ENCODE measurements at regions not wholly inside any gene's neighbourhood (a gene's known extent, or its start where the extent isn't known, plus 50 kb on each side); places are given as distances from the start of the nearest gene placed in this dataset.

DNA sequence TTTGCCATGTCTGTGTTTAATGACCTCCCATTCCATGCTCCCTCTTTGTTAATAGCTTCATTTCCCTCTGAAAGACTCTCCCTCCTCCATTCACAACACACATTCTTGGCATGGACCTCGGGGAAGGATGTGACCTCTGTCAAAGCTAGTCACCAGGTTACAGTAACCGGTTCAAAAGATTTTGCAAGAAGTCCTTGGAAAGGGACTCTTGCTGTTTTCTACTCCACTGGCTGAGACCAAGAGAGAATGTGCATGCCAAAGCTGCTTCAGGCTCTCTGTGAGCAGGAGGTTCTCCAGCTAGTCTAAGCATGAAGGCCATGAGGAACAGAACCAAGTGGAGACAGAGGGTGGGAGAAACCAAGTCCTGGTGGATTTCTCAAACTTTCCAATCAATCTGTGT is 732.6 kb downstream of the CCSER2 start:
- no peak for TF ChIP-seq TEAD2 (tag; IDR thresholded peaks at IDR 0.05)
- TF ChIP-seq ZKSCAN1 (IDR thresholded peaks at IDR 0.05; ENCODE audit: low read depth, low read length): no peak
- no peak for TF ChIP-seq TAF7 (tag; IDR thresholded peaks at IDR 0.05)
- no peak for TF ChIP-seq HDAC3 (IDR thresholded peaks at IDR 0.05; ENCODE audit: borderline replicate concordance, partially characterized antibody)
- no peak for TF ChIP-seq GMEB1 (CRISPR knock-in tag; IDR thresholded peaks at IDR 0.05)
- no peaks in the 10 kb centered on the region for H3K36me3 ChIP-seq (ENCODE audit: control insufficient read depth, insufficient read depth, low read length)
- no peaks in the 10 kb centered on the region for H3K27me3 ChIP-seq (ENCODE audit: control insufficient read depth in 2 of 2, insufficient read depth in 2 of 2, low read length in 2 of 2)
- in situ Hi-C loops (cut with MboI): no loop called here
- no peak overlapping the region for H3K4me2 ChIP-seq (ENCODE audit: insufficient read depth, low read length)
- no peaks in the 10 kb centered on the region for H4K20me1 ChIP-seq (replicated peaks; ENCODE audit: control insufficient read depth, insufficient read depth, low read length)
- ATAC-seq: no peak
- ChIA-PET CTCF (ENCODE audit: low intra/inter-chr PET ratio) (no interaction called here), POLR2A (interaction anchor here (0.5 kb wide), 1 partner anchor 239 kb away, joined by 3 read pairs; no protein-coding TSS in a partner anchor)
- no peak overlapping the region for H2AFZ ChIP-seq (ENCODE audit: low read depth, low read length)
- H3K79me2 ChIP-seq (ENCODE audit: control insufficient read depth, insufficient read depth, low read length): no peaks in the 10 kb centered on the region
- H3K9me3 ChIP-seq (replicated peaks; ENCODE audit: control insufficient read depth, insufficient read depth, low read depth, low read length): no peaks in the 10 kb centered on the region; the same call in 1 of the 2 replicates
- no peaks in the 10 kb centered on the region for H3K4me1 ChIP-seq (replicated peaks in 1 of 2; ENCODE audit: control insufficient read depth in 2 of 2, insufficient read depth in 2 of 2, low read length in 2 of 2)
- H3K27ac ChIP-seq (ENCODE audit: extremely low read depth, low read depth, low read length): no peak overlapping the region
- no TSS peak for BruUV-seq (replicated peaks)
- H3K4me3 ChIP-seq: no peak overlapping the region
- H3K9ac ChIP-seq (ENCODE audit: insufficient read depth in 1 of 2, low read depth in 2 of 2, low read length in 2 of 2): no peak overlapping the region
- no peak for DNase-seq (ENCODE audit: extremely low read depth in 1 of 4, low spot score in 3 of 4)
- intact Hi-C loops (cut with micrococcal nuclease): no loop called here
- no peaks in the 10 kb centered on the region for H3K9me1 ChIP-seq (ENCODE audit: control insufficient read depth, insufficient read depth, low read length)
- FAIRE-seq: no peak
- 3% methylated on average over 2 of the region's 2 CpGs for WGBS (ENCODE audit: insufficient coverage, low coverage, missing lambda C conversion rate)

DNA sequence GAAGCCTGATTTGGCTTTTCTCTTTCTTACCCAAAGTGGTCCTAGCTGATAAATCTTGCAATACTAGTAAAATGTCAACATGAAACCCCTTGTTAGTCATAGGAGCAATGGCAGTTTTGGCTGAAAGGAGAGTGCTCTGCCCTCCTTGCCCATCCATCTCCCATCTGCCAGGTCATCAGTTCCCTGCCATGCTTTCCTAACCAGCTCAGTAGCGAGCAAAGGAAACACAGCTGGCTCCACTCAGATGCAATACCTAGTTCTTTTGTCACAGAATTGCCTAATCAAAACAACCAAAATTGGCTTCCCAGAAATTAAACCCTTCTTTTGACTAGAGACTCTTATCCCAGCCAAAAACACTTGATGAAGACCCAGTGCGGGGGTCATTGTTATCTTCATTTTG is 733.0 kb downstream of the CCSER2 start:
- H3K9me3 ChIP-seq (replicated peaks; ENCODE audit: control insufficient read depth, insufficient read depth, low read depth, low read length): no peaks in the 10 kb centered on the region; the same call in 1 of the 2 replicates
- H3K4me2 ChIP-seq (ENCODE audit: insufficient read depth, low read length): no peak overlapping the region
- H3K9ac ChIP-seq (ENCODE audit: insufficient read depth in 1 of 2, low read depth in 2 of 2, low read length in 2 of 2): no peak overlapping the region
- no peaks in the 10 kb centered on the region for H3K27me3 ChIP-seq (ENCODE audit: control insufficient read depth in 2 of 2, insufficient read depth in 2 of 2, low read length in 2 of 2)
- H3K36me3 ChIP-seq (ENCODE audit: control insufficient read depth, insufficient read depth, low read length): no peaks in the 10 kb centered on the region
- no peaks in the 10 kb centered on the region for H3K4me1 ChIP-seq (replicated peaks in 1 of 2; ENCODE audit: control insufficient read depth in 2 of 2, insufficient read depth in 2 of 2, low read length in 2 of 2)
- no TSS peak for BruUV-seq (replicated peaks)
- no peaks in the 10 kb centered on the region for H4K20me1 ChIP-seq (replicated peaks; ENCODE audit: control insufficient read depth, insufficient read depth, low read length)
- no peak for TF ChIP-seq RBFOX2 (IDR thresholded peaks at IDR 0.05; ENCODE audit: low read depth, low read length)
- TF ChIP-seq ATF6 (CRISPR knock-in tag; IDR thresholded peaks at IDR 0.05): no peak
- no peak for TF ChIP-seq CXXC5 (CRISPR knock-in tag; IDR thresholded peaks at IDR 0.05)
- no peak for TF ChIP-seq ILF3 (IDR thresholded peaks at IDR 0.05; ENCODE audit: borderline replicate concordance)
- TF ChIP-seq KHSRP (IDR thresholded peaks at IDR 0.05): no peak
- no peak overlapping the region for H3K4me3 ChIP-seq
- FAIRE-seq (no peak), DNase-seq (ENCODE audit: extremely low read depth in 1 of 4, low spot score in 3 of 4) (no peak), ATAC-seq (no peak)
- intact Hi-C loops (cut with micrococcal nuclease) (no loop called here), in situ Hi-C loops (cut with MboI) (no loop called here)
- ChIA-PET POLR2A (interaction anchor here (0.5 to 0.6 kb wide), 2 partner anchors 103 to 239 kb away, joined by 3 read pairs; no protein-coding TSS in a partner anchor), CTCF (ENCODE audit: low intra/inter-chr PET ratio) (no interaction called here)
- no peak overlapping the region for H2AFZ ChIP-seq (ENCODE audit: low read depth, low read length)
- no peak overlapping the region for H3K27ac ChIP-seq (ENCODE audit: extremely low read depth, low read depth, low read length)
- 0% methylated on average over 2 of the region's 2 CpGs for WGBS (ENCODE audit: insufficient coverage, low coverage, missing lambda C conversion rate)
- no peaks in the 10 kb centered on the region for H3K9me1 ChIP-seq (ENCODE audit: control insufficient read depth, insufficient read depth, low read length)
- no peaks in the 10 kb centered on the region for H3K79me2 ChIP-seq (ENCODE audit: control insufficient read depth, insufficient read depth, low read length)

Measured in K562 (cell line).